AG04450 (cell line): ENCODE measurements at regions not wholly inside any gene's neighbourhood (a gene's known extent, or its start where the extent isn't known, plus 50 kb on each side); places are given as distances from the start of the nearest gene placed in this dataset.
"Not testable (repeated sequence)": the region's sequence is repeated elsewhere in the genome, so short reads cannot be mapped to it uniquely, and the experiment has no call there.

Source experiments
- CTCF ChIA-PET: fragments of 300-600, 350-600 bp; formaldehyde crosslinking; extraction: SDS; loops from one replicate; lab custom pipeline; 2022; ENCODE audit warnings: antibody characterized with exemption, inconsistent platforms; lab: Charles Lee
- POLR2A ChIA-PET: fragments of 350-600 bp; formaldehyde crosslinking; extraction: SDS; loops from one replicate; lab custom pipeline; 2021; ENCODE audit warnings: antibody characterized with exemption, inconsistent platforms; lab: Yijun Ruan, JAX
- DNase-seq: peaks from one replicate; pipeline ENCODE4 v3.0.0-alpha.2; 2011; ENCODE audit warnings: low read depth, low spot score
- H3K27ac ChIP-seq: one replicate; pipeline ENCODE4 v1.5.1; 2012; ENCODE audit warnings: low read depth, low read length, control low read depth
- H3K27me3 ChIP-seq: one replicate; pipeline ENCODE4 v1.6.0; 2012; ENCODE audit warnings: low read length; ENCODE audit not compliant: control insufficient read depth, insufficient read depth
- H3K4me3 ChIP-seq: 2 replicates; pipeline ENCODE4 v1.5.1; 2011; ENCODE audit warnings: mild to moderate bottlenecking, low read depth, low read length, control low read depth
- H3K9me3 ChIP-seq: 2 replicates; pipeline ENCODE4 v1.5.1; 2012; ENCODE audit warnings: low read length; ENCODE audit not compliant: control insufficient read depth, insufficient read depth
- CTCF ChIP-seq: IDR thresholded peaks from 2 replicates; pipeline ENCODE4 v1.5.1; 2011; ENCODE audit warnings: low read depth, low read length, control low read depth, inconsistent platforms

GRCh38 chr15:54779271-54779670, 417.5 kb downstream of the RSL24D1 start:
- no peak for DNase-seq
- peaks cover 10% of the 10 kb centered on the region for H3K9me3 ChIP-seq
- H3K27ac ChIP-seq, result no peak overlapping the region
- ChIA-PET CTCF (no interaction called here), POLR2A (no interaction called here)
- no peaks in the 10 kb centered on the region for H3K27me3 ChIP-seq
- no peak overlapping the region for H3K4me3 ChIP-seq
- no peak for TF ChIP-seq CTCF

- CTCF ChIA-PET, result no interaction called here
Measured at GRCh38 chr15:54776410-54776809, 420.3 kb downstream of the RSL24D1 start.

GRCh38 chr15:54772663-54773062, 424.1 kb downstream of the RSL24D1 start:
- CTCF ChIA-PET, result no interaction called here
- no peaks in the 10 kb centered on the region for H3K27me3 ChIP-seq
- TF ChIP-seq CTCF, result no peak

More at GRCh38 chr15:54776410-54776809, 420.3 kb downstream of the RSL24D1 start:
- no peak for DNase-seq
- H3K27me3 ChIP-seq, result no peaks in the 10 kb centered on the region
- TF ChIP-seq CTCF, result no peak
- H3K9me3 ChIP-seq, result peaks cover 3% of the 10 kb centered on the region
- no peak overlapping the region for H3K4me3 ChIP-seq
- no peak overlapping the region for H3K27ac ChIP-seq
- POLR2A ChIA-PET, result no interaction called here

GRCh38 chr15:54749461-54749860, 447.3 kb downstream of the RSL24D1 start:
- DNase-seq, CTCF ChIA-PET, H3K27me3 ChIP-seq, POLR2A ChIA-PET, H3K27ac ChIP-seq, H3K4me3 ChIP-seq: not testable (repeated sequence)
- peaks cover 12% of the 10 kb centered on the region for H3K9me3 ChIP-seq

More at GRCh38 chr15:54772663-54773062, 424.1 kb downstream of the RSL24D1 start:
- no peak for DNase-seq
- POLR2A ChIA-PET, result no interaction called here
- H3K4me3 ChIP-seq, result no peak overlapping the region
- no peak overlapping the region for H3K27ac ChIP-seq
- H3K9me3 ChIP-seq, result no peaks in the 10 kb centered on the region; the same call in 1 of the 2 replicates

GRCh38 chr15:54722342-54722986, 474.3 kb downstream of the RSL24D1 start:
- Histone ChIP-seq H3K4me3 (no peak overlapping the region), H3K27me3 (no peaks in the 10 kb centered on the region), H3K9me3 (peaks cover 8% of the 10 kb centered on the region), H3K27ac (no peak overlapping the region)
- TF ChIP-seq CTCF, result no peak
- no peak for DNase-seq
- ChIA-PET POLR2A (no interaction called here), CTCF (no interaction called here)
